Stimulated activated CD4-positive, alpha-beta T cell treated with anti-CD3 and anti-CD28 coated beads, Interleukin-1b, Interleukin-23, amount 100 ng/mL, for 48 hours (primary cell): ENCODE measurements at regions not wholly inside any gene's neighbourhood (a gene's known extent, or its start where the extent isn't known, plus 50 kb on each side); places are given as distances from the start of the nearest gene placed in this dataset.
A peak's percentile ranks its signal among the peaks of the same experiment; 100 is the strongest.
"Not testable (repeated sequence)": the region's sequence is repeated elsewhere in the genome, so short reads cannot be mapped to it uniquely, and the experiment has no call there.

Source experiments
- DNase-seq: peaks from one replicate; pipeline ENCODE4 v3.0.0-alpha.2; 2020

GRCh38 chr6:11322252-11322885 is 89.9 kb upstream of the NEDD9 start:
- DNase-seq = no peak

- DNase-seq = no peak
These were observed 88.6 kb upstream of the NEDD9 start for GRCh38 chr6:11320914-11321597.

GRCh38 chr6:11318835-11319813 is 86.7 kb upstream of the NEDD9 start:
- no peak for DNase-seq

GRCh38 chr6:11317885-11318771 is 85.7 kb upstream of the NEDD9 start:
- peak; percentile 78 for DNase-seq

- no peak for DNase-seq
These were observed 83.4 kb upstream of the NEDD9 start for GRCh38 chr6:11315743-11316437.

- DNase-seq = no peak
These were observed 80.7 kb upstream of the NEDD9 start for GRCh38 chr6:11313207-11313606.

GRCh38 chr6:11311970-11312369 is 79.5 kb upstream of the NEDD9 start:
- DNase-seq = no peak

GRCh38 chr6:11309947-11310665 is 77.6 kb upstream of the NEDD9 start:
- DNase-seq = no peak

- no peak for DNase-seq
These were observed 74.8 kb upstream of the NEDD9 start for GRCh38 chr6:11307226-11307625.

GRCh38 chr6:11304946-11305345 is 72.5 kb upstream of the NEDD9 start:
- DNase-seq = no peak

- not testable (repeated sequence) for DNase-seq
These were observed 67.5 kb upstream of the NEDD9 start for GRCh38 chr6:11299876-11300428.

- DNase-seq = not testable (repeated sequence)
These were observed 66.9 kb upstream of the NEDD9 start for GRCh38 chr6:11299421-11299784.

GRCh38 chr6:11298651-11299420 is 66.4 kb upstream of the NEDD9 start:
- DNase-seq = no peak

GRCh38 chr6:11297376-11297729 is 64.9 kb upstream of the NEDD9 start:
- no peak for DNase-seq

GRCh38 chr6:11296449-11297375 is 64.2 kb upstream of the NEDD9 start:
- DNase-seq = no peak

GRCh38 chr6:11295969-11296368 is 63.5 kb upstream of the NEDD9 start:
- no peak for DNase-seq

- no peak for DNase-seq
These were observed 61.8 kb upstream of the NEDD9 start for GRCh38 chr6:11294228-11294627.

- DNase-seq = no peak
These were observed 60.2 kb upstream of the NEDD9 start for GRCh38 chr6:11292594-11293236.

GRCh38 chr6:11292091-11292490 is 59.6 kb upstream of the NEDD9 start:
- no peak for DNase-seq
